NB4 (cell line): ENCODE measurements at regions not wholly inside any gene's neighbourhood (a gene's known extent, or its start where the extent isn't known, plus 50 kb on each side); places are given as distances from the start of the nearest gene placed in this dataset.

Experiments used
- POLR2A ChIP-seq: IDR thresholded peaks from 2 replicates; pipeline ENCODE4 v1.6.1; 2011; ENCODE audit warnings: mild to moderate bottlenecking; ENCODE audit not compliant: insufficient read length; ENCODE audit errors: extremely low read depth
- TF ChIP-seq, protein P1 (sequence below): IDR thresholded peaks from one replicate; pipeline ENCODE4 v1.5.1; 2012; ENCODE audit warnings: low read depth, low read length
- TF ChIP-seq, protein P2 (sequence below): IDR thresholded peaks from 2 replicates; pipeline ENCODE4 v1.6.1; 2011; ENCODE audit warnings: low read depth, low read length

DNA sequence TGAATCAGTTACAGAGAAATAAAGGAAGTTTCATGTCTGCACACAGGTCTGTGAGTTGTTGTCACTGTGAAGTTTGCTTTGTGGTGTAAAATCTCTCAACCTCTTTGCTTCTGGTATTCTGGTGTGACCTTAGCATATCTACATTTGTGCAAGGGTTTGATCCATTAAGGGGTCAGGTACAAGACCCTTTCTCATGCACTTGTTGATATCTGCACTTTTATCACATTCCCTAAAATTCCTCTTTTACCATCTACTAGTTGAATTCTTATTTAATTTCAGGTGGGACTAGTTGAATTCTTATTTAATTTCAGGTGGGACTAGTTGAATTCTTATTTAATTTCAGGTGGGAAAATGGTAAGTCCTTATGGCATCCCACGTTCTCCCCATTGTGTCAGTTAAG, 306.7 kb upstream of the ZNF608 start:
- TF ChIP-seq, protein P1, sequence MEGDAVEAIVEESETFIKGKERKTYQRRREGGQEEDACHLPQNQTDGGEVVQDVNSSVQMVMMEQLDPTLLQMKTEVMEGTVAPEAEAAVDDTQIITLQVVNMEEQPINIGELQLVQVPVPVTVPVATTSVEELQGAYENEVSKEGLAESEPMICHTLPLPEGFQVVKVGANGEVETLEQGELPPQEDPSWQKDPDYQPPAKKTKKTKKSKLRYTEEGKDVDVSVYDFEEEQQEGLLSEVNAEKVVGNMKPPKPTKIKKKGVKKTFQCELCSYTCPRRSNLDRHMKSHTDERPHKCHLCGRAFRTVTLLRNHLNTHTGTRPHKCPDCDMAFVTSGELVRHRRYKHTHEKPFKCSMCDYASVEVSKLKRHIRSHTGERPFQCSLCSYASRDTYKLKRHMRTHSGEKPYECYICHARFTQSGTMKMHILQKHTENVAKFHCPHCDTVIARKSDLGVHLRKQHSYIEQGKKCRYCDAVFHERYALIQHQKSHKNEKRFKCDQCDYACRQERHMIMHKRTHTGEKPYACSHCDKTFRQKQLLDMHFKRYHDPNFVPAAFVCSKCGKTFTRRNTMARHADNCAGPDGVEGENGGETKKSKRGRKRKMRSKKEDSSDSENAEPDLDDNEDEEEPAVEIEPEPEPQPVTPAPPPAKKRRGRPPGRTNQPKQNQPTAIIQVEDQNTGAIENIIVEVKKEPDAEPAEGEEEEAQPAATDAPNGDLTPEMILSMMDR = no peak
- TF ChIP-seq, protein P2, sequence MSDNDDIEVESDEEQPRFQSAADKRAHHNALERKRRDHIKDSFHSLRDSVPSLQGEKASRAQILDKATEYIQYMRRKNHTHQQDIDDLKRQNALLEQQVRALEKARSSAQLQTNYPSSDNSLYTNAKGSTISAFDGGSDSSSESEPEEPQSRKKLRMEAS = no peak
- no peak for TF ChIP-seq POLR2A
